ENCODE measurements at regions not wholly inside any gene's neighbourhood (a gene's known extent, or its start where the extent isn't known, plus 50 kb on each side); places are given as distances from the start of the nearest gene placed in this dataset.

- no peak for FAIRE-seq
Measured at GRCh38 chr10:78250313-78251015, 216.8 kb downstream of the RPS24 start.

DNA sequence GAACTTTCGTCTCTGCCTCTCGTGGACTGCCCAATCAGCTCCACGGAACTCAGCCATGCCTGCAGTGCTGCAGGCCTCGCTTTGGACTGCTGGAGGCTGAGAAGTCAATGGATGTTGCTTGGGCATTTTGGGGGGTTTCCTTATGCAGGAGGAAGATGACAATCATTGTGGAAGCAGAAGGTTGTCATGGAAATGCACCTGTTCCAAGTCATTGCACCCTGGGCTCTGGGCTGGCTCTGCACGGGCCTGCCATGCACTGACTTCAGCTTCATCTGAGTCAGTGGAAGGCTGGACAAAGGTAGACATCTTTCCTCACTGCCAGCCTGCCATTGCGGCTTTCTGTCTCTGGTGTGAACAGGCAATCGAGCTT is 217.3 kb downstream of the RPS24 start:
- FAIRE-seq: no peak

DNA sequence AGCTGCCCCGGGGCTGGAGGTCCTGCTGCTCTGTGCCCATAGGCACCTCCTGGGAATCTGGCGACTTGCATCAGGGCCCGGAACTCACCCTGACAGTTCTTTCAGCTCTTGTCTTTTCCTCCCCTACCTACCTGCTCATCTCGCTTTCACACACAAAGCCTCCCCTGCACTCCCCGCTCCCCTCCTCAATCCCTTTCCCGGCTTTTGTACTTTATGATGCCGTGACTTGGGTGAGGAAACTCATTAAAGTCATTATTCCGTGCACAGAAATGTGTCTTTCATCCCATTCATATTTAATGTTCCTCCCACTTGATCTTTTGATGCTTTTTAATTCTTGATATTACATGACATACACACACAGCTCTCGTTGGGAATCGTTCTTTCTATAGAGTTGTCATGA is 218.6 kb downstream of the RPS24 start:
- no peak for FAIRE-seq

DNA sequence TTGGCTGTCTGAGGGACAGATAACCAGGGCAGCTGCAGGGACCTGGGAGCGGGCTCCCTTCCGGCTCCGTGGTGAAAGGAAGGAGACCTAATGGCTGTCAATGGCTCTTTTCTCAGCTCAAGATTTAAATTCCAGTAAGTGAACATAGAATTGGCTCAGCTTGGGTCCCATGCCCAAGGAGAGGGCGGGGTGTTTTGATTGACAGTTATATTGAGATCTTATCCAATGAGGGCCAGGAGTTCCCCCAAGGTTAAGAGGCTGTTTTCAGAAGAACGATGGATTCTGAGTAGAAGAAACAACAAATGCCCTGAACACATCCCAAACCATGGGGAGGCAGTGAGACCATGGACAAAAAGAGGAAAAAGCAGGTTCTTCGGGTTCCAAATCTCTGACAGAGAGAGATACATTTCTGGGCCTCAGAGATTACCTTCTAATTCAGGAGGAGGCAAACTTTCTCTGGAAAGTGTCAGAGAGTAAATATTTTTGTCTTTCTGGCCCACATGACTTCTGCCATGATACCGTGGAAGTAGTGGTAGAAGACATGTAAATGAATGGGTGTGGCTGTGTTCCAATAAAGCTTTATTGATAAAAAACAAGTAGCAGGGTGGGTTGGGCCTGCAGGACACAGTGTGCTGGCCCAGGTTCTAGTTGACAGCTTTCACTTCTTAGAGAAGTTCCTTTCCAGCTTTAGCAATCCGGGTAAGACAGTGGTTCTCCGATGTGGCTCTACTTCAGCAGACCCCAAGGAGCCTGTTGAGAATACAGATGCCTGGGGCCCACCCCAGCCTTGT is 219.6 kb downstream of the RPS24 start:
- FAIRE-seq: no peak

- FAIRE-seq: no peak
Measured at GRCh38 chr10:78254013-78254412, 220.3 kb downstream of the RPS24 start.

DNA sequence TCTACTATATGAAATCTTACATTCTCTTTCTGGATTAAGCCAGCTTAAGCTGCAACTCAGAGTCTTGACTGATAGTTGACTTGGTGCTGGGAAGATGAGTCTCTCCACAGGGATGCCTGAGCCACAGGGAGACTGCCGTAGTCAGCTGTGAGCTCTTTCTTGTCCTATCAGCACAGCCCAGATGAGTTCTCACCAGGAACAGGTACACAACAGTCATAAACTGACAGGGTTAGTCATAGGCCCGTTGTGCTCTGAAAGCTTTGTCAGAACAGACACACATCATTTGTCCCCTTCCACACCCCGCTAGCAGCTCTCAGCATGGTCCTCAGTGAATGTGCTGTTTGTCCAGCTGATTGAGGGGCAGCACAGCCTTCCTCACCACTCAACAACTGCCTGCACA is 221.6 kb downstream of the RPS24 start:
- FAIRE-seq: no peak

DNA sequence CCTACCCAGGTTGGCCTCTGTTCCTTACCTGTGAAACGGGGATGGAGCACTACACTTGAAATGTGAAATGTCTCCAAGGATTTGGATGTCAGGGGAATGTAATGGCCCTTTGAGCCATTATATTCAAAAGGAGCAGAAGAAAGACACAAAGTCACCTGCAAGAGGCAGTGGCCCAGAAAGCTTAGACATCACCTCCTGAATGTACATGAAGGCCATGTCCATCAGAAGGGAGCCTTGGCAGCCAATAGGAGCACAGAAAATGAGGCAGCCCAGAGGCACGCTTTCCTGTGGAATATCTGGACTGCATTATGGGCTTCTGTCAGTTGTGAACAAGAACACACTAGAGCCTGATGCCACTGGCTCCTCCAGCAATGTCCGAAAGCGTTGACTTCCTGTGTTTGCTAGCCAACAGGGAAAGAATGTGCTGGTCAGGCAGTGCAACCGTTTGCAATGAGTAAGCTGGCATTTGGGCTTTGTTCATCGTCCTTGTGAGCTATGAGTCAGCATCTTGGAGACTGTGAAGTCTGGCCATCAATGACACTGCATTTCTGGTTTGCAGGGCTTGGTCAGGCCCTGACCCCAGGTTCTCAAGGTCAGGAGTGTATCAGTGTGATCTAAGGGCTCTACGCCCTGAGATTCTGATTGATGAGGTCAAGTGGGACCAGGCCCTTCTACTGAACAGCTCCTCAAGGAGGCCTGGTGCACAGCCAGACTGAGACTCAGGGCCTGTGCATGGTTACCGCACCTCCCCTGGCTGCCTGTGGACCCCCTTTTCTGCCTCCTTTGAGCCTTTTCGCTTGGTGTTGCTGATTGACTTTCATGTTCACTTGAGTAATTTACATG is 222.4 kb downstream of the RPS24 start:
- no peak for FAIRE-seq

DNA sequence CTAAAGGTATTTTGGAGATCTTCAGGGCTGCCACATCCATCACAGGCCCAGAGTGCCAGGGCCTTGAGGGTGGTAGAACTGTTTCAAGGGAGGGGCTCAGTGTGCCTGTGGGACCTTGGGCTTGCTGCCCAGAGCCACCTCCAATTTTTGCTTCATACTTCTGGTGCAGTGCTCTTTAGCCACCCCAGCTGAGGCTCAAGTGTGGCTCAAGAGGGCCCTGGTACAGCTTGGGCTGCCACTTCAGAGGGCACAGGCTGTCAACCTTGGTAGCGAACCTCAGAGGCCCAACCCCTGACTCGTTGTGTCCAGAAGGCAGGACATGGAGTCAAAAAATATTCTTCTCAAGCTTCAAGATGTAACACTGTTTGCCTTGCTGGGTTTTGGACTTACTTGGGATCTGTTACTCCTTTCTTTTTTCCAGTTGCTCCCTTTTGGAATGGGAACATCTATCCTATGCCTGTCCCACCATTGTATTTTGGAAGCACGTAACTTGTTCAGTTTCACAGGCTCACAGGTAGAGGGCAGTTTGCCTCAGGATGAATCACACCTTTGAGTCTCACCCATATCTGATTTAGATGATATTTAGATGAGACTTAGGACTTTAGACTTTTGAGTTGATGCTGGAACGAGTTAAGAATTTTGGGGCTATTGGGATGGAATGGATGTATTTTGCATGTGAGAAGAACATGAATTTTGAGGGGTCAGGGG is 224.8 kb downstream of the RPS24 start:
- no peak for FAIRE-seq

DNA sequence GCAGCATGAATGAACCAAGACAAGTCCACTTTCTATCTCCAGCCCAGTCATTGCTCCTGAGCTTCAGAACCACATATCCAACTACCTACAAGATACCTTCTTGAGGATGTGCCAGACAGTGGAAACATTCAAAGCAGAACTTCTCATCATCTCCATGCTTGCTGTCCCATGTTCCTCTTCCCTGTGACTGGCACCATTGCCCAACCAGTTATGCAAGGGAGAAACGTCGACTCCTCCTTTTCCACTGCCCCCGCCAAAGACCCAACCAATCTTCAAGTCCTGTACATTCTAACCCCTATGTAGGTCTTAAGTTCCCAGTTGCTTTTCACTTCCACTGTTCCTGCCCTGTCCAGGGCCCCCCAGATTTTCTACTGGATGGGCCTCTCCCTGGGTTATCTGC is 225.7 kb downstream of the RPS24 start:
- no peak for FAIRE-seq

- no peak for FAIRE-seq
Measured at GRCh38 chr10:78260141-78260540, 226.5 kb downstream of the RPS24 start.

DNA sequence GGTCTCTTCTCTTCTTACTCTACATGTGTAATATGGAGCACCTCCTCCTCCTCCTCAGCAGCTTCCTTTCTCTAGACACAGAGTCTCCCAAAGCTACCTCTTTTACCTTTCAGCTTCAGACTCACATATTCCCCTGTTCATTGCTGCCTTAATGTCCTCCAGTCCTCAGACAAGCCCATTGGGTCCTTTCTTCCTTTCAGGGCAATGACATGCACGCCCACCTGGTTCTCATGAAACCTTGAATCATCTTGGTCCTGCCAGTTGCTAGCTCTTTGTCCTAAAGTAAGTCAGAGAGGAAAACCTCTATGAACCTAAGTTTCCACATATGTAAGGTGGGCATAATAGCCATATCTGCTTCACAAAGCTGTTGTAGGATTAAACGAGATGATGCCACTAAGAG is 227.0 kb downstream of the RPS24 start:
- no peak for FAIRE-seq

DNA sequence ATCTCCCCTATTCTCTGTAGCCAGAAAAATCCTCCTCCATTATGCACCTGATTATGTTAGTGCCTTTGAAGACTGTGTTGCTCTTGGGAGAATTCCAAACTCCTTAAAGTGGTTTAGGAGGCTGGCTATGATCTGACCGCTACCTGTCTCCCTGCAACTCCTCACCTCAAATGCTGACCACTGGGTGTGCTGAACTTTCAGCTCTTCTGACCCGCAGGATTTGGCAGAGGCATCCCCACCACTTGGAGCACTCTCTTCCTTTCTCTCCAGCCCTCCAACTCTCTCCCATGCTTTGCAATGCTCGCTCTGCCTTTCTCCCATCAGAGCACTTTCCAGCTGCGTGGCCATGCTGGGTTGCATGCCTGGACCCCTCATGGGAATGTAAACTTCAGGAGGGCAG is 227.6 kb downstream of the RPS24 start:
- FAIRE-seq: no peak

DNA sequence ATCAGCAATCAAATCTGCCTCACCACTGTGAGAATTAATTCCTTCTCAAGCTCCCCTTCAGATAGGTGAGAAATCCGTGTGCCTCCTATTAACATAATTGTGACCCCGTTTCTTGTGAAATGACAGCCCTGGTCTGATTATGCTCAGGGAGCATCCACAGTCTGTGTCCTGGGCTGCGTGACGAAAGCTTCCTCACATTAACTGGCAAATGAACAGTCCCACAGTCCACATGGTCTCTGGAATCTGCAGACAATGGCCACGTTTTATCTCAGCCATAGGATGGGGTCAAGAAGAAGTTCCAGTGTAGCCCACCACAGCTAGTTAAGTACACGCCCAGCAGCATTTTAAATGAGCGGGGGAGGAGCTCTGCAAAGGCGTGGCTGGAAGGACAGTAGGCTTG is 229.2 kb downstream of the RPS24 start:
- FAIRE-seq: no peak

- no peak for FAIRE-seq
Measured at GRCh38 chr10:78263521-78263988, 229.9 kb downstream of the RPS24 start.

DNA sequence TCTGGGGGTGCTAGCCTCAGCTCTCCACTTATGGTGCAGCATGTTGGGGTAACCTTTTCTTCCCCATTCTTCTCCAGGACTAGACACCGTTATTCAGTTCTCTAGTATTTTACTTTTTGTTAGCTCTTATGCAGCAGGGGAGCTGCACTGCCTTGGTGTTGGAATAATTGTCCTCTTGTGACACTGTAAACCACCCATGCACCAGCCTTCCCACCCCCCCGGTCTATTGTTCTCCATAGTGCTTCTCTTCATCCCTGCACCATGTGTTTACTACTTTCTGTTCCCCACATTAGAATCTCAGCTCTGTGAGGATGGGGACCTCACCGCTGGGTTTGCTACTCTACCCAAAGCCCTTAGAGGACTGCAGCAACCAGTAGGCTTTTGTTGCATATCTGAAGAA is 230.7 kb downstream of the RPS24 start:
- no peak for FAIRE-seq

DNA sequence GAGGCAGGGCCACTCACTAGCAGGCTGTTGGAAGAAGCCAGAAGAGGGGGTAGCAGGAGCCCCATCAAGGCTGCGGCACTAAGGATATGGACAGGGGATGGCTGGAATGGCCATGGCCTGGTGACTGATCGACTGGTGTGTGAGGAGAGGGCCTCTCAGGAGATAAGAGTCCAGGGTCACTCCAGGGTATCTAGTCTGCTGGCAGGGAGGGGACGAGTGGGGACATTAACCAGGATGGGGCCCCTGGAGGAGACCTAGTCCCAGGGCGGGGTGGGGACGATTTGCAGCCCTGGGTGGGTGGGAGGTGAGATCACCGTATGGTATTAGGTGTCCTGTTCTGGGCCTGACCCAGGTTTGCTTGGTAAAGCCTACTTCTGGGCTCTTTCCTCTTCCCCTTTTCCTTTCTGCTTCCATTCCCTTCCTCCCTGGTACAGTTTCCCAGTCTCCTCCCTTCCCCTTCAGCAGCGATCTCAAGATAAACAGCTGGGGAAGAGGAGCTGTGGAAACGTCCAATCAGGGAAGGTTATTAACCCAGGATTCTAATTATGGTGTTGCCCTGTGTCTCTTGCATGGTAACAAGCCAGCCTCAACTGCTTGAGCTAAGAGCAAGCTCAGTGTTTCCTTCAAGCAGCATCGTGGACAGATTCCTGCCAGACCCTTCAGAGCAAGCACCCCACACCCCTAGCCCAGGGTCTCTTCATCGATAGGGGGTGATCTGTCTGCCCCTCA is 233.2 kb downstream of the RPS24 start:
- no peak for FAIRE-seq

GRCh38 chr10:78267598-78267997 is 233.9 kb downstream of the RPS24 start:
- no peak for FAIRE-seq

GRCh38 chr10:78269060-78269459 is 235.4 kb downstream of the RPS24 start:
- FAIRE-seq: no peak

- FAIRE-seq: no peak
Measured at GRCh38 chr10:78272329-78272728, 238.7 kb downstream of the RPS24 start.

GRCh38 chr10:78274491-78274890 is 240.8 kb downstream of the RPS24 start:
- no peak for FAIRE-seq

GRCh38 chr10:78276139-78276538 is 242.5 kb downstream of the RPS24 start:
- FAIRE-seq: no peak

Data from endometrium (tissue), 2 donors.